H9 (cell line): ENCODE measurements at regions not wholly inside any gene's neighbourhood (a gene's known extent, or its start where the extent isn't known, plus 50 kb on each side); places are given as distances from the start of the nearest gene placed in this dataset.
A peak's percentile ranks its signal among the peaks of the same experiment; 100 is the strongest.

Experiments used
- DNase-seq: peaks from one replicate; pipeline ENCODE4 v3.0.0-alpha.2; 2017
- H2AFZ ChIP-seq: one replicate; pipeline ENCODE4 v1.6.1; 2013; ENCODE audit warnings: mild to moderate bottlenecking, low read length, control low read depth, moderate library complexity
- H2AK5ac ChIP-seq: 2 replicates; pipeline ENCODE4 v1.6.1; 2013; ENCODE audit warnings: low read length, control low read depth, mixed read lengths; ENCODE audit not compliant: insufficient read length
- H2BK120ac ChIP-seq: one replicate; pipeline ENCODE4 v1.6.1; 2013; ENCODE audit warnings: low read depth, mild to moderate bottlenecking, low read length, control low read depth, inconsistent platforms; ENCODE audit not compliant: poor library complexity, severe bottlenecking
- H2BK12ac ChIP-seq: 2 replicates; pipeline ENCODE4 v1.6.1; 2013; ENCODE audit warnings: low read length, control low read depth, mixed read lengths, low read depth; ENCODE audit not compliant: insufficient read length
- H2BK15ac ChIP-seq: 2 replicates; pipeline ENCODE4 v1.6.1; 2013; ENCODE audit warnings: low read depth, low read length, control low read depth
- H2BK20ac ChIP-seq: one replicate; pipeline ENCODE4 v1.6.1; 2013; ENCODE audit warnings: low read depth, mild to moderate bottlenecking, low read length, control low read depth, inconsistent platforms; ENCODE audit not compliant: poor library complexity, severe bottlenecking
- H2BK5ac ChIP-seq: 2 replicates; pipeline ENCODE4 v1.6.1; 2013; ENCODE audit warnings: low read length, control low read depth, mixed read lengths; ENCODE audit not compliant: insufficient read length
- H3K14ac ChIP-seq: 2 replicates; pipeline ENCODE4 v1.6.1; 2013; ENCODE audit warnings: low read length, control low read depth; ENCODE audit not compliant: insufficient read depth
- H3K18ac ChIP-seq: 2 replicates; pipeline ENCODE4 v1.6.1; 2013; ENCODE audit warnings: low read depth, mild to moderate bottlenecking, mixed read lengths, low read length, control low read depth; ENCODE audit not compliant: insufficient read length
- H3K23ac ChIP-seq: 2 replicates; pipeline ENCODE4 v1.6.1; 2013; ENCODE audit warnings: low read length, control low read depth, mixed read lengths, low read depth; ENCODE audit not compliant: insufficient read length
- H3K23me2 ChIP-seq: 2 replicates; pipeline ENCODE4 v1.6.1; 2013; ENCODE audit warnings: low read depth, mild to moderate bottlenecking, mixed read lengths, low read length, control low read depth; ENCODE audit not compliant: insufficient read length, poor library complexity, severe bottlenecking
- H3K27ac ChIP-seq: 2 replicates; pipeline ENCODE4 v1.5.1; 2013; ENCODE audit warnings: low read length, control low read depth, mixed read lengths, low read depth; ENCODE audit not compliant: insufficient read length
- H3K27me3 ChIP-seq: 2 replicates; pipeline ENCODE4 v1.6.1; 2013; ENCODE audit warnings: low read length, control low read depth, inconsistent platforms; ENCODE audit not compliant: insufficient read depth
- H3K4ac ChIP-seq: 2 replicates; pipeline ENCODE4 v1.6.1; 2013; ENCODE audit warnings: low read depth, mild to moderate bottlenecking, control low read depth, inconsistent platforms, low read length, moderate library complexity
- H3K4me1 ChIP-seq: 2 replicates; pipeline ENCODE4 v1.6.1; 2013; ENCODE audit warnings: low read length, control low read depth, inconsistent platforms; ENCODE audit not compliant: insufficient read depth
- H3K4me2 ChIP-seq: 2 replicates; pipeline ENCODE4 v1.6.1; 2013; ENCODE audit warnings: low read length, control low read depth, mixed read lengths; ENCODE audit not compliant: insufficient read length, insufficient read depth
- H3K56ac ChIP-seq: 2 replicates; pipeline ENCODE4 v1.6.1; 2013; ENCODE audit warnings: low read depth, mild to moderate bottlenecking, mixed read lengths, low read length, control low read depth; ENCODE audit not compliant: insufficient read length
- H3K79me1 ChIP-seq: 2 replicates; pipeline ENCODE4 v1.6.1; 2013; ENCODE audit warnings: low read depth, mild to moderate bottlenecking, moderate library complexity, low read length, control low read depth, inconsistent platforms; ENCODE audit not compliant: insufficient read depth, poor library complexity, severe bottlenecking
- H3K79me2 ChIP-seq: 2 replicates; pipeline ENCODE4 v1.6.1; 2013; ENCODE audit warnings: low read length, control low read depth, inconsistent platforms; ENCODE audit not compliant: insufficient read depth
- H3K9ac ChIP-seq: 2 replicates; pipeline ENCODE4 v1.6.1; 2013; ENCODE audit warnings: low read length, control low read depth, mixed read lengths; ENCODE audit not compliant: insufficient read length; ENCODE audit errors: extremely low read depth
- H3K9me3 ChIP-seq: one replicate; pipeline ENCODE4 v1.6.1; 2013; ENCODE audit warnings: low read depth, low read length, inconsistent platforms; ENCODE audit not compliant: control insufficient read depth
- H3T11ph ChIP-seq: one replicate; pipeline ENCODE4 v1.6.1; 2013; ENCODE audit warnings: mild to moderate bottlenecking, low read length, control low read depth, inconsistent platforms
- H4K20me1 ChIP-seq: one replicate; pipeline ENCODE4 v1.6.1; 2013; ENCODE audit not compliant: control insufficient read depth, insufficient read length, insufficient read depth
- H4K5ac ChIP-seq: 2 replicates; pipeline ENCODE4 v1.6.1; 2013; ENCODE audit warnings: low read depth, mild to moderate bottlenecking, mixed read lengths, low read length, control low read depth; ENCODE audit not compliant: insufficient read length
- H4K8ac ChIP-seq: replicated peaks from 2 replicates; pipeline ENCODE4 v1.6.1; 2013; ENCODE audit warnings: low read length, control low read depth, mixed read lengths, low read depth; ENCODE audit not compliant: insufficient read length
- H4K91ac ChIP-seq: 2 replicates; pipeline ENCODE4 v1.6.1; 2013; ENCODE audit warnings: low read depth, mild to moderate bottlenecking, moderate library complexity, mixed read lengths, low read length, control low read depth; ENCODE audit not compliant: insufficient read length
- H3K27ac Mint-ChIP-seq, 3 experiments: 2 replicates in 2 of 3; 3 replicates in 1 of 3; pipeline ENCODE4 v1.8.0; 2020 to 2021; ENCODE audit warnings: mixed read lengths in 3 of 3, mild to moderate bottlenecking in 1 of 3, moderate library complexity in 1 of 3
- H3K27me3 Mint-ChIP-seq: 2 replicates; pipeline ENCODE4 v1.8.0; 2021; ENCODE audit warnings: low read depth, mild to moderate bottlenecking, moderate library complexity, mixed read lengths
- H3K36me3 Mint-ChIP-seq, 3 experiments: 2 replicates in 2 of 3; 3 replicates in 1 of 3; pipeline ENCODE4 v1.8.0; 2020 to 2021; ENCODE audit warnings: low read depth in 3 of 3, mixed read lengths in 3 of 3; ENCODE audit not compliant: insufficient read depth in 1 of 3
- H3K4me1 Mint-ChIP-seq, 2 experiments: 2 replicates each; pipeline ENCODE4 v1.8.0; 2020; ENCODE audit warnings: mixed read lengths in 2 of 2
- H3K4me3 Mint-ChIP-seq, 2 experiments: 2 replicates in 1 of 2; 3 replicates in 1 of 2; pipeline ENCODE4 v1.8.0; 2020 to 2021; ENCODE audit warnings: mild to moderate bottlenecking in 2 of 2, mixed read lengths in 2 of 2, moderate library complexity in 1 of 2
- H3K9me3 Mint-ChIP-seq, 2 experiments: 2 replicates in 1 of 2; 3 replicates in 1 of 2; pipeline ENCODE4 v1.8.0; 2020; ENCODE audit warnings: mild to moderate bottlenecking in 2 of 2, mixed read lengths in 2 of 2, moderate library complexity in 1 of 2
- WGBS: extraction: QIAGEN DNeasy Blood & Tissue Kit; methylation state at CpG from one replicate; pipeline ENCODE4 v1.1.7; 2013; ENCODE audit warnings: missing lambda C conversion rate, low lambda C conversion rate, mixed read lengths; ENCODE audit not compliant: insufficient read length; ENCODE audit errors: extremely low coverage; 5-methylcytosine and 5-hydroxymethylcytosine counted together
- TF ChIP-seq, protein P1 (sequence below): fragments of 200-600 bp; sonication (generic); conservative IDR thresholded peaks from 3 replicates; pipeline ENCODE4 v1.8.0; 2021; ENCODE audit warnings: antibody characterized with exemption, mild to moderate bottlenecking

DNA sequence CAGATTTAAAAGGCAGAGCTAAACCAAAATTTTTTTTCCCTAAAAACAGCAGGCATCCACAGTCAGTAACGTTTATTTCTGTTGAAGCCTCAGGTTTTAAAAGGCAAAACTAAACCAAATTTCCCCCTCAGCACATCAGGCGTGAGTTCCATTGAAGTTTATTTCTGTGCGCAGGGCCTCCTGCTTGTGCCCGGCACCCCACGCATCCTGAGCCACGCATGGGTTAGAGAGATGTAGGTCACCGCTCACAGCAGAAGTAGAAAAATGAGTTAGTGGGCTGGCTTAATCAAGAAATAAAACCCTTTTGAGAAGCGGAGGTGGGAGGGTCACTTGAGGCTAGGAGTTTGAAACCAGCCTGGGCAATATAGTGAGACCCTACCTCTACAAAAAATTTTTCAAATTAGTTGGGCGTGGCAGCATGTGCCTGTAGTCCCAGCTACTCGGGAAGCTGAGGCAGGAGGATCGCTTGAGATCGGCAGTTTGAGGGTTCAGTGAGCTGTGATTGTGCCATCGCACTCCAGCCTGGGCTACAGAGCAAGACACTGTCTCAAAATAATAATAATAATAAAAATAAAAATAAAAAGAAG, 75.6 kb upstream of the SPIN1 start:
- no CpG with 5 or more reads among the region's 13 CpGs for WGBS
- Histone ChIP-seq H3K27me3 (no peaks in the 10 kb centered on the region), H4K8ac (no peak overlapping the region), H3K23me2 (no peaks in the 10 kb centered on the region), H2BK15ac (no peak overlapping the region), H3K79me2 (no peaks in the 10 kb centered on the region), H4K5ac (no peak overlapping the region), H3K9ac (no peak overlapping the region), H3K4me1 (peaks cover 9% of the 10 kb centered on the region), H2BK20ac (no peak overlapping the region), H3K14ac (no peak overlapping the region), H2AK5ac (no peak overlapping the region), H3K23ac (no peak overlapping the region), H2BK120ac (no peak overlapping the region), H4K20me1 (no peaks in the 10 kb centered on the region), H3K18ac (no peak overlapping the region), H3K79me1 (no peaks in the 10 kb centered on the region), H2AFZ (no peak overlapping the region), H3T11ph (no peak overlapping the region), H3K56ac (no peak overlapping the region), H4K91ac (no peak overlapping the region), H3K4ac (no peak overlapping the region), H2BK5ac (no peak overlapping the region), H3K27ac (no peak overlapping the region), H2BK12ac (no peak overlapping the region), H3K9me3 (no peaks in the 10 kb centered on the region), H3K4me2 (peak overlapping the region; percentile 35)
- peak overlapping the region in 2 of 3 experiments; percentile 29 to 44; a peak in 2 of 7 replicates for H3K27ac Mint-ChIP-seq
- peaks cover 0 to 3% of the 10 kb centered on the region in 2 experiments; a peak in 1 of 5 replicates for H3K9me3 Mint-ChIP-seq
- H3K4me1 Mint-ChIP-seq = peaks cover 38 to 46% of the 10 kb centered on the region in 2 experiments
- TF ChIP-seq, protein P1, sequence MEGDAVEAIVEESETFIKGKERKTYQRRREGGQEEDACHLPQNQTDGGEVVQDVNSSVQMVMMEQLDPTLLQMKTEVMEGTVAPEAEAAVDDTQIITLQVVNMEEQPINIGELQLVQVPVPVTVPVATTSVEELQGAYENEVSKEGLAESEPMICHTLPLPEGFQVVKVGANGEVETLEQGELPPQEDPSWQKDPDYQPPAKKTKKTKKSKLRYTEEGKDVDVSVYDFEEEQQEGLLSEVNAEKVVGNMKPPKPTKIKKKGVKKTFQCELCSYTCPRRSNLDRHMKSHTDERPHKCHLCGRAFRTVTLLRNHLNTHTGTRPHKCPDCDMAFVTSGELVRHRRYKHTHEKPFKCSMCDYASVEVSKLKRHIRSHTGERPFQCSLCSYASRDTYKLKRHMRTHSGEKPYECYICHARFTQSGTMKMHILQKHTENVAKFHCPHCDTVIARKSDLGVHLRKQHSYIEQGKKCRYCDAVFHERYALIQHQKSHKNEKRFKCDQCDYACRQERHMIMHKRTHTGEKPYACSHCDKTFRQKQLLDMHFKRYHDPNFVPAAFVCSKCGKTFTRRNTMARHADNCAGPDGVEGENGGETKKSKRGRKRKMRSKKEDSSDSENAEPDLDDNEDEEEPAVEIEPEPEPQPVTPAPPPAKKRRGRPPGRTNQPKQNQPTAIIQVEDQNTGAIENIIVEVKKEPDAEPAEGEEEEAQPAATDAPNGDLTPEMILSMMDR = no peak
- H3K4me3 Mint-ChIP-seq = no peak overlapping the region
- no peaks in the 10 kb centered on the region for H3K36me3 Mint-ChIP-seq
- no peak for DNase-seq
- no peaks in the 10 kb centered on the region for H3K27me3 Mint-ChIP-seq
